ENCODE measurements at regions not wholly inside any gene's neighbourhood (a gene's known extent, or its start where the extent isn't known, plus 50 kb on each side); places are given as distances from the start of the nearest gene placed in this dataset.
"Not testable (repeated sequence)": the region's sequence is repeated elsewhere in the genome, so short reads cannot be mapped to it uniquely, and the experiment has no call there.

GRCh38 chr4:1589098-1589497, 95.0 kb downstream of the FAM53A start:
- TF ChIP-seq, protein P1, sequence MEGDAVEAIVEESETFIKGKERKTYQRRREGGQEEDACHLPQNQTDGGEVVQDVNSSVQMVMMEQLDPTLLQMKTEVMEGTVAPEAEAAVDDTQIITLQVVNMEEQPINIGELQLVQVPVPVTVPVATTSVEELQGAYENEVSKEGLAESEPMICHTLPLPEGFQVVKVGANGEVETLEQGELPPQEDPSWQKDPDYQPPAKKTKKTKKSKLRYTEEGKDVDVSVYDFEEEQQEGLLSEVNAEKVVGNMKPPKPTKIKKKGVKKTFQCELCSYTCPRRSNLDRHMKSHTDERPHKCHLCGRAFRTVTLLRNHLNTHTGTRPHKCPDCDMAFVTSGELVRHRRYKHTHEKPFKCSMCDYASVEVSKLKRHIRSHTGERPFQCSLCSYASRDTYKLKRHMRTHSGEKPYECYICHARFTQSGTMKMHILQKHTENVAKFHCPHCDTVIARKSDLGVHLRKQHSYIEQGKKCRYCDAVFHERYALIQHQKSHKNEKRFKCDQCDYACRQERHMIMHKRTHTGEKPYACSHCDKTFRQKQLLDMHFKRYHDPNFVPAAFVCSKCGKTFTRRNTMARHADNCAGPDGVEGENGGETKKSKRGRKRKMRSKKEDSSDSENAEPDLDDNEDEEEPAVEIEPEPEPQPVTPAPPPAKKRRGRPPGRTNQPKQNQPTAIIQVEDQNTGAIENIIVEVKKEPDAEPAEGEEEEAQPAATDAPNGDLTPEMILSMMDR (IDR thresholded peaks at IDR 0.05; ENCODE audit: borderline replicate concordance, insufficient read depth, low read depth, low read length) = no peak
- no peak overlapping the region for H3K4me3 ChIP-seq (ENCODE audit: low read depth, low read length)

- TF ChIP-seq, protein P1 (IDR thresholded peaks at IDR 0.05; ENCODE audit: borderline replicate concordance, insufficient read depth, low read depth, low read length) = no peak
- H3K4me3 ChIP-seq (ENCODE audit: low read depth, low read length) = no peak overlapping the region
Measured at GRCh38 chr4:1588306-1588705, 95.8 kb downstream of the FAM53A start.

DNA sequence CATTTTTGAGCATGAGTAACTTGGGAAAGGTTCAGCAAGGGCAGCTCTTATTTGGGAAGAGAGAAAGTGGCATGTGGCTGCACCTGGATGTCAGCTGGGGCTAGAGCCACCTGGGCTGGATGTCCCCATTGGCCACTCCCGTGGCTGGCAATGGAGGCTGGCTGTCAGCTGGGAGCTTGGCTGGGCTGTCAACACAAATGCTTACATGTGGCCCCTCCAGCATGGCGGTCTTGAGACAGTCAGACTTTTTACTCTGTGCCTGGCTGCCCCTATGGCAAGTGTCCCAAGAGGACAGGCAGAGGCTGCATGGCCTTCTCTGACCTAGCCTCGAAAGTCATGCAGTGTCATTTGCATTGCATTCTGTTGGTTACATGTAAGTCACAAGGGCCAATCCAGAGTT, 99.6 kb downstream of the FAM53A start:
- no peak overlapping the region for H3K4me3 ChIP-seq (ENCODE audit: low read depth, low read length)
- TF ChIP-seq, protein P1 (IDR thresholded peaks at IDR 0.05; ENCODE audit: borderline replicate concordance, insufficient read depth, low read depth, low read length) = no peak

DNA sequence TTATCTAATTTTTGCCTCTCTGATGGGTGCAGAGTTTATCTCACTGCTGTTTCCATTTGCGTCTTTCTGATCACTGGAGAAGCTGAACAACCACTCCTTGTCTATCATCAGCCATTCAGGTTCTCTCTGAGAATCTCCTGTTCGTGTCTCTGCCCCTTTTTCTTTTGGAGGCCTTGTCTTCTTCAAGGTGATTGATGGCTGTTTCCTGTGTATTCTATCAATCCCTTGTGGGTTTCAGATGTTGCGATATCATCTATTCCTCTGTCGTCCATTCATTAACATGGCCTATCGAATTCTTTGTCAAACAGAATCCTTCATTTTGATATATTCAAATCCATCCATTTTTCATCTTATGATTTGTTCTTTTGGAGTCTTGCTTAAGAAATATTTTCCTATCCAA, 100.3 kb downstream of the FAM53A start:
- TF ChIP-seq, protein P1 (IDR thresholded peaks at IDR 0.05; ENCODE audit: borderline replicate concordance, insufficient read depth, low read depth, low read length) = no peak
- no peak overlapping the region for H3K4me3 ChIP-seq (ENCODE audit: low read depth, low read length)

GRCh38 chr4:1583051-1583785, 100.9 kb downstream of the FAM53A start:
- no peak overlapping the region for H3K4me3 ChIP-seq (ENCODE audit: low read depth, low read length)
- TF ChIP-seq, protein P1 (IDR thresholded peaks at IDR 0.05; ENCODE audit: borderline replicate concordance, insufficient read depth, low read depth, low read length) = no peak

- no peak overlapping the region for H3K4me3 ChIP-seq (ENCODE audit: low read depth, low read length)
- TF ChIP-seq, protein P1 (IDR thresholded peaks at IDR 0.05; ENCODE audit: borderline replicate concordance, insufficient read depth, low read depth, low read length) = no peak
Measured at GRCh38 chr4:1582227-1582626, 101.9 kb downstream of the FAM53A start.

DNA sequence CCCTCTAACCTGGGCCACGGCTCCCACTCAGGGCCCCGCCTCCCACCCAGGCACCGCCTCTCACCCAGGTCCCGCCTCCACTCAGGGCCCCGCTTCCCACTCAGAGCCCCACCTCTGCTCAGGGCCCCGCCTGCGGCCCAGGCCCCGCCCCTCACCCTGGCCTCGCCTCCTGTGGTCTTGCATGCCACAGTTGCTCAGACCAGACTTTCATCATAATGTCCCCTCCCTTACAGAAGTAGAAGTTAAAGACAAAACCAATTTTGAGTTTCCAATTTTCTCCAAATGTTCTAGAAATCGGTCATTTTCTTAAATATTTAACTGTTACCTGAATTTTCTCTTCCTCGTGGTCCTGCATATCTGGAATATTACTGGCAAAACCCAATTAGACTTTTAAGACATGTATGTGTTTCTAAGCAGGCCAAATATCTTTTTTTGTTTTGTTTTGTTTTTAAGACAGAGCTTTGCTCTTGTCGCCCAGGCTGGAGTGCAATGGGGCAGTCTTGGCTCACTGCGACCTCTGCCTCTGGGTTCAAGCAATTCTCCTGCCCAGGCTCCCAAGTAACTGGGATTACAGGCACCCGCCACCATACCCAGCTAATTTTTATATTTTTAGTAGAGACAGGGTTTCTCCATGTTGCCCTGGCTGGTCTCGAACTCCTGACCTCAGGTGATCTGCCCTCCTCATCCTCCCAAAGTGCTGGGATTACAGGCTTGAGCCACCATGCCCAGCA, 102.8 kb downstream of the FAM53A start:
- not testable (repeated sequence) for H3K4me3 ChIP-seq (ENCODE audit: low read depth, low read length)

- H3K4me3 ChIP-seq (ENCODE audit: low read depth, low read length) = not testable (repeated sequence)
Measured at GRCh38 chr4:1580692-1581012, 103.5 kb downstream of the FAM53A start.

Measured in GM12875 (cell line).